MM.1S (cell line): ENCODE measurements at regions not wholly inside any gene's neighbourhood (a gene's known extent, or its start where the extent isn't known, plus 50 kb on each side); places are given as distances from the start of the nearest gene placed in this dataset.
"Not testable (repeated sequence)": the region's sequence is repeated elsewhere in the genome, so short reads cannot be mapped to it uniquely, and the experiment has no call there.

Experiments used
- DNase-seq: peaks from one replicate; pipeline ENCODE4 v3.0.0-alpha.2; 2015
- H2AFZ ChIP-seq: fragments of 300-600 bp; sonication (generic); 2 replicates; pipeline ENCODE4 v1.6.0; 2016; ENCODE audit warnings: antibody characterized with exemption, low read length
- H3F3A ChIP-seq: fragments of 300-600 bp; sonication (generic); 2 replicates; pipeline ENCODE4 v1.6.1; 2016; ENCODE audit warnings: mild to moderate bottlenecking, antibody characterized with exemption, low read length, moderate library complexity, mixed read lengths; ENCODE audit not compliant: insufficient read depth
- H3K27ac ChIP-seq: fragments of 300-600 bp; sonication (generic); 2 replicates; pipeline ENCODE4 v1.5.1; 2016; ENCODE audit warnings: mild to moderate bottlenecking, low read length
- H3K27me3 ChIP-seq: fragments of 300-600 bp; sonication (generic); replicated peaks from 2 replicates; pipeline ENCODE4 v1.6.0; 2016; ENCODE audit warnings: low read length; ENCODE audit not compliant: insufficient read depth
- H3K36me3 ChIP-seq: fragments of 300-600 bp; sonication (generic); replicated peaks from 2 replicates; pipeline ENCODE4 v1.6.1; 2016; ENCODE audit warnings: mild to moderate bottlenecking, low read length, mixed read lengths; ENCODE audit not compliant: insufficient read depth
- H3K4me1 ChIP-seq: fragments of 300-600 bp; sonication (generic); 2 replicates; pipeline ENCODE4 v1.6.1; 2016; ENCODE audit warnings: low read length, mixed read lengths
- H3K4me2 ChIP-seq: fragments of 300-600 bp; sonication (generic); 2 replicates; pipeline ENCODE4 v1.6.0; 2016; ENCODE audit warnings: low read depth, low read length
- H3K4me3 ChIP-seq: fragments of 300-600 bp; sonication (generic); 2 replicates; pipeline ENCODE4 v1.5.1; 2016; ENCODE audit warnings: low read length, mixed read lengths
- H3K79me2 ChIP-seq: fragments of 300-600 bp; sonication (generic); 2 replicates; pipeline ENCODE4 v1.6.1; 2016; ENCODE audit warnings: mixed run types, low read length, mixed read lengths
- H3K9ac ChIP-seq: fragments of 300-600 bp; sonication (generic); 2 replicates; pipeline ENCODE4 v1.6.1; 2016; ENCODE audit warnings: low read length, mixed read lengths
- H3K9me2 ChIP-seq: fragments of 300-600 bp; sonication (generic); replicated peaks from 2 replicates; pipeline ENCODE4 v1.6.1; 2016; ENCODE audit warnings: mild to moderate bottlenecking, low read length, mixed read lengths; ENCODE audit not compliant: insufficient read depth
- H3K9me3 ChIP-seq: fragments of 300-600 bp; sonication (generic); replicated peaks from 2 replicates; pipeline ENCODE4 v1.6.1; 2016; ENCODE audit warnings: mild to moderate bottlenecking, low read length, mixed read lengths; ENCODE audit not compliant: insufficient read depth
- H4K20me1 ChIP-seq: fragments of 300-600 bp; sonication (generic); 2 replicates; pipeline ENCODE4 v1.6.1; 2016; ENCODE audit warnings: mild to moderate bottlenecking, low read length, moderate library complexity, mixed read lengths; ENCODE audit not compliant: insufficient read depth
- CTCF ChIP-seq: fragments of 300-600 bp; sonication (generic); IDR thresholded peaks from 2 replicates; pipeline ENCODE4 v1.5.1; 2016; ENCODE audit warnings: antibody characterized with exemption, low read length, mixed read lengths
- EZH2 ChIP-seq: fragments of 300-600 bp; sonication (generic); optimal IDR thresholded peaks from 2 replicates; pipeline ENCODE3; 2017; ENCODE audit warnings: low read depth, mild to moderate bottlenecking, antibody characterized with exemption, low read length, mixed read lengths
- EZH2phosphoT487 ChIP-seq: fragments of 300-600 bp; sonication (generic); IDR thresholded peaks from 2 replicates; pipeline ENCODE4 v1.6.1; 2018; ENCODE audit warnings: antibody characterized with exemption, low read length

GRCh38 chr6:86738078-86738477 is 199.2 kb upstream of the HTR1E start:
- Histone ChIP-seq H3K9me2 (no peaks in the 10 kb centered on the region), H3K4me2 (no peak overlapping the region), H2AFZ (no peak overlapping the region), H3K9me3 (no peaks in the 10 kb centered on the region), H3K79me2 (no peaks in the 10 kb centered on the region), H3K27me3 (no peaks in the 10 kb centered on the region), H3K9ac (no peak overlapping the region), H3F3A (no peaks in the 10 kb centered on the region), H3K4me3 (no peak overlapping the region), H3K36me3 (no peaks in the 10 kb centered on the region), H3K27ac (no peak overlapping the region), H4K20me1 (no peaks in the 10 kb centered on the region), H3K4me1 (no peaks in the 10 kb centered on the region)
- no peak for TF ChIP-seq EZH2
- TF ChIP-seq EZH2phosphoT487 = no peak
- no peak for TF ChIP-seq CTCF
- no peak for DNase-seq

GRCh38 chr6:86731631-86732030 is 205.7 kb upstream of the HTR1E start:
- not testable (repeated sequence) for H2AFZ ChIP-seq, H3K9me3 ChIP-seq, H3K9me2 ChIP-seq, H3K4me3 ChIP-seq, H3K9ac ChIP-seq, H3K4me1 ChIP-seq, H3K4me2 ChIP-seq, DNase-seq, H3K27me3 ChIP-seq, H3F3A ChIP-seq, H4K20me1 ChIP-seq, H3K27ac ChIP-seq, H3K36me3 ChIP-seq, H3K79me2 ChIP-seq

- not testable (repeated sequence) for H3K9ac ChIP-seq, H3K36me3 ChIP-seq, H3K9me3 ChIP-seq, H3K4me2 ChIP-seq, H4K20me1 ChIP-seq, H3K9me2 ChIP-seq, H3K27me3 ChIP-seq, H3K4me3 ChIP-seq, DNase-seq, H2AFZ ChIP-seq, H3K27ac ChIP-seq, H3K4me1 ChIP-seq, H3K79me2 ChIP-seq, H3F3A ChIP-seq
These were observed 206.6 kb upstream of the HTR1E start for GRCh38 chr6:86730772-86731171.

- H3K27ac ChIP-seq = no peak overlapping the region
- no peak overlapping the region for H2AFZ ChIP-seq
- H4K20me1 ChIP-seq = no peaks in the 10 kb centered on the region
- no peaks in the 10 kb centered on the region for H3K4me1 ChIP-seq
- H3K9ac ChIP-seq = no peak overlapping the region
- no peak overlapping the region for H3K4me2 ChIP-seq
- no peaks in the 10 kb centered on the region for H3K36me3 ChIP-seq
- TF ChIP-seq EZH2 = no peak
- no peak for TF ChIP-seq EZH2phosphoT487
- no peak for TF ChIP-seq CTCF
- no peak overlapping the region for H3K4me3 ChIP-seq
- DNase-seq = no peak
- no peaks in the 10 kb centered on the region for H3K9me3 ChIP-seq
- no peaks in the 10 kb centered on the region for H3K27me3 ChIP-seq
- H3K79me2 ChIP-seq = no peaks in the 10 kb centered on the region
- no peaks in the 10 kb centered on the region for H3K9me2 ChIP-seq
- no peaks in the 10 kb centered on the region for H3F3A ChIP-seq
These were observed 207.1 kb upstream of the HTR1E start for GRCh38 chr6:86730216-86730615.
